ENCODE measurements at regions not wholly inside any gene's neighbourhood (a gene's known extent, or its start where the extent isn't known, plus 50 kb on each side); places are given as distances from the start of the nearest gene placed in this dataset.

DNA sequence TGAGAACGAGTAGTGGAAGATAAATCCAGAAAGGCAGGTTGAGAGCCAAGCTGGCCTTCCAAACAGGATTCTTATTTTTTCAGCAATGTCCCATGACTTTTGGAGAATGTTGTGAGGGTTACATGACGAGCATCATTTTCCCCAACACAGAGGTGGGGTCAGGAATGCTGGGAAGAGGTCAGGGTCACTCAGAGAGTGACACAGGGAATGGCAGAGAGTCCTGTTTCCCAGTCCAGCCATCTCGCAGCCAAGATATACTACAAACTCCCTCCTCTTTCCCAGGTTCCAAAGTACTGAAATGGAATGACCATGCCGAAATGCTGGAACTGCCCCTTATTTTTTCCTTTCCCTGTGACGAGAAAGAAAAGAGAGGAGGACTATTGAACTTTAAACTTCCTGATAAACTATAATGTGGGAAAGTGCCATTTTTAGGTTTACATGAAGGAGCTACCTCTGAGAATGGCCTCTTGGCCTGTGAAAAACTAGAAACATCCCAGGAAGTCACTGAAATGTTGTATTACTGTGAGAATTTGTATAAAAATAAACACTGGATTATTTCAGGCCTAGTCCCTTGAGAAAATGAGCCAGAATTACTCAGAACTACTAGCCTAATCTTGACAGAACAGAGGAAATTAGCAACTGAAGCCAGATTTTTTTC, 420.4 kb downstream of the CETN3 start:
- peak; percentile 29 for DNase-seq (ENCODE audit: low spot score)

DNA sequence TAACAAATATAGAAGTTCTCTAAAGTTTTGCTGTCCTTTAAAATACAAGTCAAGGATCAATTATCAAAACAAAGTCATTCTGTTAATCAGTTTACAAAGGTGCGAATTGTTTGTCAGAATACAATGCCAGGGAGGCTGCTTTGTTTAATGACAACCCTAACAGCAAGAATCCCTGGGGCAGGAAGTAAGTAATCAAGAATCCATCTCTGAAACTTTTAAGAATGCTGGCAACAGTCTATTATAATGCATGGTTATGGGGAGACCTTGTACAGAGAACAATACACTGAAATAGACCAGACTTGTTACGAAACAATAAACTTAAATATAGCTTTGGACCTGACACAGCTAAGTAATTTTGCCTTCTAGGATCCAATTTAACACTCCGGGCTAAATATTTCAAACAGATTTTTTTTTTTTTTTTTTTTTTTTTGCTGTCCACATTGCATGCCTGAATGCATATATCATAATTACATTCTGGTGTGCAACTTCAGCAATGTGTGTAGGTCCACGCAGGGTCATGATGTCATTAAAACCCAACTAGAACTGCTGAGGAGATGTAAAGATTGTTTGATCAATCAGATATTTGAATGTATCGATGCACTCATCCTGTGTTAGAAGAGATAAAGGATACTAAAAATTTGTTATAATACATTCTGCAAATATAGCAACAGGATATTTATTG, 421.3 kb downstream of the CETN3 start:
- no peak for DNase-seq (ENCODE audit: low spot score)

DNA sequence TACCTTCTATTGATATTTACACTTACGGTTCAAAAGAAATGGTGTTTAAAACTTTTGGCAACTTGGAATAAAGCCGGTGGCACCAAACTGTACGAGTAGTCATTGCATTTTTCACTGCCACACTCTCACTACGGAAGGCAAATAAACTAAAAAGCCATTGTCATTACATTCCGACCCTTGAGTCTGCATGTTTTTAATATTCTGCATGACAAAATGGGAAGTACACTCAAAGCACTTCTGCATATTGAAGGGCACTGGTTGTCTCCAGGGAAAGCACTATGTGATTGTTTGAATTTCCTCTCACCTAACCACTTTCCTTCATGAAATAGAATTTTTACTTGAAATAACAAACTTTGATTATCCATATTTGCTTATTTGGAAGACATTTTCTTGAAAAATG, 426.3 kb downstream of the CETN3 start:
- DNase-seq (ENCODE audit: low spot score): no peak

DNA sequence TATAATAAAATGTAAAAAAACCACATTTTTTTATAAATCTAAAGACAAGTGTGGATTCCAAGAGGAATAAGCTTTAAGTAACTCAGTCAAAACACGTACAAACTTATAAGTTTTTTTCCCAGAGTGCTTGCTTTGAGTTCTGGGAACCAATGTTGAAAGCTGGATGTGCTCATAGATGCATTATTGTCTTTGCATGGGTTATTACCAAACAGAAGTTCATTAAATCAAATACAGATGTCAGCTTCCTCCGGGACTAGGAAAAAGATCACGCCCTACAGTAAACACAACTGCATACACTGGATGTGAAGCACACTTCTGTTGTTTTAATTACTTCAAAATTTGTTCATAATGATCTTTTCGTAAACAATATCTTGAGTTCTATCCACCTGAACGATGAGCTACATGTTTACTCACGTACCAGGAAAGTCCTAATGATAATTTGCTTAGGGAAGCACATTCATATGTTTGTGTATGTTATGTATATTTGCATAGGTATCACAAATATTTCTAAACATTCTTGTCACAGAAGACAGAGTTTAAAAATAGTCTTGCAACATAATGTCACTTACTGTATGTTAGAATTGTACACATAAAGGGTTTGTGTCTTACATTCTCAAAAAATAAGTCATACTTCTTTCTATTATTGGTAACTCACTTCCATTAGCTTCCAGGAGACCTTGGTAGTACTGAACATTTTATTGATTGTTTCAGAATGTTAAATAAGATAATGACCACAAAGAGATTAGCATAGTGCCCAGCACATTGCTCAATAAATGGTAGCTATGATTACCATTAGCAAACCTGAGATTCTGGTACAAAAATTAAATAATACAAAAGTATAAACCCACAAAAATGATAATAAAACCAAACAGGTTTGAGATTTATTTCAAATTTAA, 427.4 kb downstream of the CETN3 start:
- DNase-seq (ENCODE audit: low spot score): no peak

DNA sequence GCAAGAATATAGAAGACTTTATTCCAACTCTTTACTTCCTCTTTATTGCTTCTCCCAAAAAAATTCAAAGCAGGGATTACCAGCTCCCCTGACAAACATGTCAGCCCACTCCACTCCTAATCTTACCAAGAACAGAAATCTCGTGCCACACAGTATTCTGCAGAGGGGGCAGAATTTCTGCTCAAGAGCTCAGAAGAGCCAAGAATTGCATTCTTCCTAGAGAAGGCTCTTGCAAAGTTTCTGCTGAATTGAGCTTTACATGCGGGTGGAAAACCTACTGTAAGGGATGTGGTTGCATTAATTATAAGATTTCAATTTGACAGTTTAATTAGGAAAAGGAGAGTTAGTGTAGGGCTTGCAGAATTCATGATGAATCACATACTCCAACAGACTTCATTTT, 428.5 kb downstream of the CETN3 start:
- no peak for DNase-seq (ENCODE audit: low spot score)

DNA sequence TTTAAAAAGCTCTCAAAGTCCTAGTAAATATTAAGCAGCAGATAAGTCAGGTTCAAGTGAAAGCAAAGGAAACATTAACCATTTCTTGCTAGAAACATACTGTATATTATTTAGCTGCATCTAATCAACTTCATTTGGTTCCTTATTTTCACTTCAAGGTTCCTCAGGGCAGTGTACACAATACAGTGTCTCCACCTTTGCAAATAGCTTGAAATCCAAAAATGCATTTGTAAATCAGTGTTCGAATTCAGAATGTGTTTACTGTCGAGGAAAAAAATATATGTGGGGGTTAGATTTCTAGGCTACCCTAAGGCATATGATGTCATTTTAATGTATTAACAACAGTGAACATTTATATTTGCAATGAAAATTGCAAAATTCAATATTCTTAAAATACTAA, 436.0 kb downstream of the CETN3 start:
- no peak for DNase-seq (ENCODE audit: low spot score)

DNA sequence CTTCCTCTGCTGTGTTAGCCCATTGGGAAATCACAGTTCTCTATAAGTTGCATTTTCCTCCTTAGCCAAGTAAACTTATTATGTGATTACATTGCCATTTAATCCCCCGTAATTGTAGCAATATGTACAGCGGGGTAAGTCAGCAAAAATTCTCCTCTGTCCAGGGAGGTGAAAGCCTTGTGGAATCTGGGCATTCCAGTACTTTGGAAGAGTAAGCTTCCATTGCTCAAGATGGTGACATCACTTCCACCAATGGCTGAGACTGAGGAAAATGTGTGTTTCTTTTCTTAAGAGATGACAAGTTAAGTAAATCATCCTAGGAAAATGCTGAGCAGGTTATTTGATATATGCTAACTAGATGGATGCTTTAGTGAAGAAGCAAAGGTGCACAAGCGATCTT, 436.7 kb downstream of the CETN3 start:
- DNase-seq (ENCODE audit: low spot score): no peak

DNA sequence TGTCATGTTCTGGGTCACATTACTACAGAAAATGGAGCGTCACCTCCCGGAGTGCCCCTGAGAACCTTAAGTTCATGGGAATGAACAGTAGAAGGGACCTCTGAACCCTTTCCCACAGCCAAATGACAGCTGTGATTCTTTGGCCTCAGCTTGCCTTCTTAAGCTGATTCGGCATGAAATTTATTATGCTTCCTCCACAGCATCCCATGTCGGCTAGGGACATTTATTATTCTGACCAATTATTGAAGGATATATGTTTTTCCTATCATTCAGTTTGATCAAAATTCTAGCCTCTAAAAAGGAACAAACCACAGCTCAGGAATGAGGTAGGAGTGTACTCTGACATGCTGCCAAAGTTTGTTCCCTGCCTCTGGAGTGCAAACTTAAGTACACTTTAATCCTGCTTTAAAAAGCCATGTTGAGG, 440.6 kb downstream of the CETN3 start:
- no peak for DNase-seq (ENCODE audit: low spot score)

DNA sequence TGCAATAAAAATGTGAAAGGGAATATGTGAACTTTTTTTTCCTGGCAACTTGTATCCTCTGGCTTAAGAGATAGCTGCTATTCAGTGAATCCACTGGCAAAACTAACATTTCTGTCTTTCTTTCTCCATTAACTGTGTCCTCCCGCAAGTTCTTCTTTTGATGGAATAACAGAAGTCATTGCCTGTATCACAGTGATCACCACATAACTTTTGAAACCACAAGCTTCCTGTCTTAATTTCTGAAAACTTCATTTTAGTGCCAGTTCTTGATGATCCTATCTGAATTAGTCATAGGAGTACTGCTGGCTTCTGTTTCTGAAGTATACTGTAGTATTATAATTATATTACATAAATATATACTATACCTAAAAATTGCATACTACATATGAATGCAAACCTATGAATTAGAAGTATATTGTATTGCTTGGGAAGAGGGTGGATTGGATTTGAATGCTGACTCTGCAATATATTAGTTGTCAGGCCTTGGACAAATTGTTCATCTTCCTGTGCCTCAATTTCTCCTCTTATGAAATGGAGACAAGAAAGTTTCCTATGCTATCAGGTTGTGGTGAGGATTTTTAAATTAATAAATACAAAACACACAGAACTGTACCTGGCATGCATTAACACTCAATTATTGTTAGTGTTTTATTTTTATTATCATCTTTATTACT, 441.6 kb downstream of the CETN3 start:
- no peak for DNase-seq (ENCODE audit: low spot score)

DNA sequence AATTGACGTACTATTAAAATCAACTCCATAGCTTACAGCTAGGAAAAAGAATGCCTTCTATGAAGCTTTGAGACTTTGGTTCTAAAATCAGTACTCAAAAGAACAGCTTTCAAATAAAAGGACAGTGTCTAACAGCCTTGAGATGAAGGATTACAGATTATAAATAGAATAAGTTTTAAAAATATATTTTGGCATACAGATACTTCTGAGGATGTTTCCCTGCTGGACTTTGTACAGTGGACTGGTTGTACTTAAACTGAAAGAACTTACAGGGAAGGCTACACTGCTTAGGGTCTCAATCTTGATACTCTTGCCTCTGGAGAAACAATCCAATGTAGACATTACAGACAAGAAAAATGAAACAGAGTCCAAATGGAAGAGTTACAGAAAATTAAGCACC, 452.7 kb downstream of the CETN3 start:
- no peak for DNase-seq (ENCODE audit: low spot score)

DNA sequence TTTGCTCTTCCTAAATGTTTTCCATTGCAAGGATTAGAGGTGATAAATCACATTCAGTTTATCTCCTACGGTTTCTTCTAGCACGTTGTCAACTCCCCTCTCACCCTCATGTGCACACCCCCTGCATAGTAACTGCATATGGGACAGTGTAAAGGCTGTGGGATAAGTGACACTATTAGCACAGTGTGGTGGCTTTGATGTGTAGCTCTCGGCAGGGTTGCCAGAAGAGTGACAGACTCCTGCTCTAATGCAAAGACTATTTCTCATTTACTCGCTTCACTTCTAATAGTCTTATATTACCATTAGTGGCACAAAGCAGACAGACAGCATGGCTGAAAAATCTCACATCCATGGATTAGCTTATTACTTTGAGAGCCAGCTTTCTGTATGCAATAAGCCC, 454.6 kb downstream of the CETN3 start:
- DNase-seq (ENCODE audit: low spot score): no peak

DNA sequence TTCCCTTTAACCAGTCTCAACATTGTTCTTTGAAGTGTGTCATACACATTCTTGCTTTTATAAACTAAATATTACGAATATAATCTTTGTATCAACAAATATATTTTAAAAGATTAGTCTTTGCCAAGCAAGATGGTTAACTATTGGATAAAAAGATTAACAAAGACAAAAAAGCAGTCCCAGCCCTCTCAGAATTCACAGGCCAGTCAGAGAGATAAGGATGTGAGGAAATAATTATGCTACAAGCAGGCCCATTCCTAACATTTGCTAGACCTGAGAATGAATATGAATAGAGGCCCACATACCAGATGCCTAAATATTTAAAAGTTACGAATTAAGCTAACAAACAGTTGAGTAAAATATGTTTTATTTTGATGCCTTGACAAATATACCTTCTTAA, 457.7 kb downstream of the CETN3 start:
- no peak for DNase-seq (ENCODE audit: low spot score)

DNA sequence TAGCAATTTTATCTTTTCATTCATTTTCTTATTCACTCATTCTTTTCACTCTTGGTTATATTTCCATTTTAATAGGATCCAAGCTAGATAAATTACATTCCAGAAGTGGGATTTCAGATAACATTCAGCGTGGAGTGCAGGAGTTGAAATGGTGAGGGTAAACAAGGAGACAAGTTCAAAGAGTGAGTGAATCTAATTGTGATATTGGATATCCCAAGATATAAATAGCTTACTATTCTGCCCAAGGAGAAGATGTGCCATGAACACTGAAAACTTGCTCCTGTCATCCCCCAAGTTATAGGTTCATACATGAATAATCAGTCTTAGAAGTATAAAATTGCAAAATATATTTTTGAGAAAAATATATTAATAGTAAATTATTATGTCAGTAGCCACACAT, 459.3 kb downstream of the CETN3 start:
- no peak for DNase-seq (ENCODE audit: low spot score)

DNA sequence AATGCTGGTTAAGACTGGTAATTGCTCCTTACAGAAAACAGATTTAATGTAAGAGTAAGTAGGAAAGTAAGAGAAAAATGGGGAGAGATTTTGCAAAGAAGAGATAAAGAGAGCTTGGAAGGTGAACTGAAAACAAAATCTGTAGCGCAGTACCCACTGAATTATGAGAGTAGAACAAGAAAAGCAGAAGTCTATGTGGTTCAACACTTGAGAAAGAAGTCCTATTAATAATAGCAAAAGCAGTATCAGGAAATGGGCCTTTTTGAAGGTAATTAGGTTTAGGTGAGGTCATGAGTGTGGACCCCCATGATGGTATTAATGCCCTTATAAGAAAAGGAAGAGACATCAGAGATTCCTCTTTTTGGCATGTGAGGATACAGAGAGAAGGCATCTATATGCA, 460.6 kb downstream of the CETN3 start:
- DNase-seq (ENCODE audit: low spot score): no peak

DNA sequence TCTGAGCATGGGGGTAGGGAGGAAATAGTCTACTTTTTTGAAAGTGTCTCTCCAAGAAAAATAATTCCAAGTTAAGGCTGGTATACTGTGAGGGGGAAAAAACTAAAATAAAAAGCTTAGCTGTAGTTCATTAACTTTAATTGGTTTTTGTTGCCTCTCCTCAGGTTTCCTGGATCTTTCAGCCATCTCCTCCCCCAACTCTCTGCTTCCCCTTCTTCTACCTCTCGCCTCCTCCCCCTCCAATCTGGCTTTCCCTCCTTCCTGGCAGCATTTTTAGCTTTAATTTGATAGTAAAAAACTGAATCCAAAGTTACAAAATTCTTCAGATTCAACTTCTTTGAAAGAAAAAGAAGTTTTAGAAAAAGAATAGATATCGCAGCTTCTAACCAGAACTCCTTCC, 462.6 kb downstream of the CETN3 start:
- DNase-seq (ENCODE audit: low spot score): no peak

DNA sequence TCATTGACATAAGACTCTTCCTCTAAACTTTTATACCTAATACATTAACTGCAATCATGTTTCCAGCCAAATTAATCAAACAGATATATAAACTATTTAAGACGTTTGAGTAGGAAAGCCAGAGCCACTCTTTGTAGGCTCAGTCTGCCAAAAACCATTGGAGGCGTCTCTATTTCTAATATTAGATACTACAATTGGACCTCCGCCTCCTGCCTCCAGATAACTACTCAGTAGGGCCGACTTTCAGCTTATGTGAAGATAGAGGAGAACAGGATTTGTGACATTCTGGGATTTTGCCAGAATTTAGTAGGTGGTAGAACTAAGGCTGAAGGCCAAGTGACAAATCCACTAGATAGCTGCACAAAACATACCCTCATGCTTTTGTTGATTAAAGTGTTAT, 463.0 kb downstream of the CETN3 start:
- DNase-seq (ENCODE audit: low spot score): no peak

DNA sequence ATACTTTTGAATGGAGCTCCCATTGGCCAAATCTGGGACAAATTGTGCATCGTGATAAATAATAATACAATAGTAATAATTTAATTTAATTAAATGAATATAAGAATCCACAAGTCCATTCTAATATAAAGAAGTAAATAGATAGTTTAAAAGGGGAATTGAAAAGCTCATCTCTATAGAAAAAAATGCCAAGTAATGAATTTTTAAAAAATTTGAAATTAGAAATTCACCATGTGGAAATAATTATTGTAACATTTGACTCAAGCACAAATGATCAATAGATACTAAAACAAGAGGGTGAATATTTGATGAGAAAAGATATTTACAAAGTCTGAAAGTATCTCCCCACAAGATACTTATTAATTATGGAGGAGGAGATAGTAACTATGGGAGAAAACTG, 467.4 kb downstream of the CETN3 start:
- DNase-seq (ENCODE audit: low spot score): no peak

DNA sequence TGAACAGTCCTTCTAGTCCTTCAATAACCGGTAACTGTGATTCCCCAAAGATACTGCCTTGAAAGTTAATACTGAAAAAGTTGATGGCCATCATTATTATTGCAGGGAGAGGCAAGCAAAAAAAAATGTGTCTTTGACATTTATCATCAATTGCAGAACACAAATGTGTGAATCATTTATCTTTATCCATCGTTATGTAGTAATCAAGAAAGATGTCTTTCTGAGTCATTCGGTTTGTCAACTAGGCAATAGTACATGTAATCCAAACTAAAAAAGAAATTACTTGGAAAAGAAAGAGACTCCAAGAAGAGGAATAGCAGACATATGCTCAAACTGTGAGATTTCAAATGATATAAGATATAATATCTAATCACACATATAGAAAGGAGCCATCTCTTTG, 473.0 kb downstream of the CETN3 start:
- DNase-seq (ENCODE audit: low spot score): no peak

DNA sequence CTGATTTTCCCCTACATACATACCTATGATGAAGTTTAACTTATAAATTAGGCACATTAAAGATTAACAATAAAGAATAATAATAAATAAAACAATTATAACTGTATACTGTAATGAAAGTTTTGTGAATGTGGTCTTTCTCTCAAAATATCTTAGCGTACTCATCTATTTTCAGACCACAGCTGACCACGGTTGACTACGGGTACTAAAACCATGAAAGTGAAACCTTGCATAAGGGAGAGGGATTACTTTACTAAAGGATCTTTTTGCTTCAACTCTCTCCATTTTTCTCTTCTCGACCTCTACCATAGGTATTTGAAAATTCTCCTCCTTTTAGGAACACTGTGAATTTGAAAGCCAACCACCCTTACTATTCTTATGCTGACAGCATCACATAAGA, 475.5 kb downstream of the CETN3 start:
- no peak for DNase-seq (ENCODE audit: low spot score)

DNA sequence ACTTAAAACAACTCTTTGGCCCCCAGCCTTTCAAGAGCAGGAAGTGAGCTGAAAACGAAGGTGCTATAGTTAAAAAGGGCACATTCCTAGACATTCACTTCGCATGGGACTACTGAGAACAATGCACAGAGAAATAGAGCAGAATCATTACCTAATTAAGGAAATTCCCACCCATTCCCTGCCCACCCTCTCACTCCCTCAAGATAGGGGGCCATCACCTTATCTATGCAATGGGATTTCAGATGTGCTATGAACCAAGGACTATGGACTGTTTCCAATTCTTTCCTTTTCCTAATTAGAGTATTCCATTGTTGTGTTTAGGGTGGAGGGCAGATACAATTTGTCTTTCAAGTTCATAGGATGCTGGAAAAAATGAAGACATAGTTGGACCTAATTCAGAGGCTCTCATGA, 476.8 kb downstream of the CETN3 start:
- no peak for DNase-seq (ENCODE audit: low spot score)

DNA sequence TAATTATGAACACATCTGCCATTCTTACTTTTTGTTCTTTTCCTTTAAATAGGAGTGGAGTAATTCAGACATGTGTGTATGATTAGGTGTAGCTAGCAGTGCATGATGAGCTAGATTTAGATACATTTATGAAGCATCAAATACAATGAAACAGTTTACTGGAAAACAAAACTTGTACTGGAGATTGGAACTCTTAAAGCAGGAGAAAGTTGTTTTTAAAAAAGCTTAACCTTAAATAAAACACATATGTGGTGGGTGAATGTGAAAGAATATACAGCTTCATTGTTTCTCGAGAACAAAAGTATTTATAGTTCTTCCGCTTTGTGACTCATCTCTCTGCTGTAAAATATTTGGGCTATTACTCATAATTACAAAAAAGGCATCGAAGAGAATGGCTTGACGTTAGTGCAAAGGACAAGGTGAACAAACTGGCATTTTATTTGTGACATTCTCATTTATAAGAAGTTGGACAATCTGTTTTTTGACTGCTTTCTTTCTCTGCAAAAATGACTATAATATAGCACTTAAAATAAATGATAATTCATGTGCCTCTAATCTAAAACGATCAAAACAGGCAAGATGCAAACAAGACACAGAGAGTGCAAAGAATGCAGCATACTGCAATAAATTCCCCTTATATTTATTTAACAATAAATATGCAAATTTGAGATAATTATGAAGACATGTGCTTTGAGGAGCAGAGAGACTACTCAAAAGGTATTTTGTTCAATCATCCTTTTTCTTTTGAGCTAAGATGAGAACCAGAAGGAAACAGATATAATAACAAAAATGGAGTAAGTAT, 478.8 kb downstream of the CETN3 start:
- DNase-seq (ENCODE audit: low spot score): peak; percentile 2

DNA sequence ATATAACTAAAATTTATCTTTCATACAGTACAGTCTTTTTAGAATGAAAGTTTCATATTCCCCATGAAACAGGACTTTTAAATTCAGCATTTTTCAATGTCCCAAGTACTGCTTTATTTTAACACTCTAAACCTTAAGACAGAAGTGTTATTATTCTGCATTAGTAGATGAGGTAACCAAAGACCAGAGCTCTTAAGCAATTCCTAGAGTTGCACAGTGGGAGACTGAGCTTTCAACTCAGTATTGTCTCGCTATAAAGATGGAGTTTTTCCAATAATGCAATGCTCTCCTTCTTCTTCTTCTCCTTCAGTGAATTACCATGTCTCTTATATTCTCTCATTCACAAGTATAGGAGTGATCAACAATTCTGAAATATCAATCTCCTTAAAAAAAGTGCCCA, 479.7 kb downstream of the CETN3 start:
- DNase-seq (ENCODE audit: low spot score): no peak
